Upper lobe of left lung (tissue), 6 donors: ENCODE measurements at regions not wholly inside any gene's neighbourhood (a gene's known extent, or its start where the extent isn't known, plus 50 kb on each side); places are given as distances from the start of the nearest gene placed in this dataset.

Source experiments
- ATAC-seq, 2 donors: fragments of 200-7000 bp; cut with Tn5 transposase; one replicate each; pipeline ENCODE4 v1.9.1; 2022; ENCODE audit warnings: mild to moderate bottlenecking in 2 of 2, moderate library complexity in 2 of 2; ENCODE audit not compliant: low FRiP score in 2 of 2
- DNase-seq, 2 donors: peaks; one replicate each; pipeline ENCODE4 v3.0.0-alpha.2; 2019 to 2020
- H3K27ac ChIP-seq, 4 donors: fragments of 200-600 bp; sonication (generic); one replicate each; pipeline ENCODE4 v1.5.1; 2016 to 2019
- H3K27me3 ChIP-seq, 4 donors: fragments of 200-600 bp; sonication (generic); one replicate each; pipeline ENCODE4 v1.5.1; 2017 to 2019
- H3K36me3 ChIP-seq, 4 donors: fragments of 200-600 bp; sonication (generic); one replicate each; pipeline ENCODE4 v1.5.1; 2016 to 2019
- H3K4me1 ChIP-seq, 4 donors: fragments of 200-600 bp; sonication (generic); one replicate each; pipeline ENCODE4 v1.5.1; 2018 to 2019
- H3K4me3 ChIP-seq, 4 donors: fragments of 200-600 bp; sonication (generic); one replicate each; pipeline ENCODE4 v1.5.1; 2017 to 2019; ENCODE audit warnings: mild to moderate bottlenecking in 2 of 4, moderate library complexity in 1 of 4
- H3K9me3 ChIP-seq, 4 donors: fragments of 200-600 bp; sonication (generic); one replicate each; pipeline ENCODE4 v1.5.1; 2018 to 2019
- EP300 ChIP-seq, 4 donors: sonication (generic); formaldehyde crosslinking; IDR thresholded peaks; one replicate each; pipeline ENCODE4 v1.5.1; 2017; ENCODE audit warnings: antibody characterized with exemption in 4 of 4, control low read depth in 2 of 4
- POLR2A ChIP-seq, 4 donors: fragments of 450-650 bp; IDR thresholded peaks; one replicate each; pipeline ENCODE4 v1.5.1; 2016 to 2017; ENCODE audit warnings: antibody characterized with exemption in 4 of 4, mild to moderate bottlenecking in 2 of 4
- POLR2AphosphoS5 ChIP-seq, 2 donors: sonication (generic); formaldehyde crosslinking; IDR thresholded peaks; one replicate each; pipeline ENCODE4 v1.5.1; 2017; ENCODE audit warnings: antibody characterized with exemption in 2 of 2
- WGBS, 2 donors: methylation state at CpG; one replicate each; pipeline ENCODE4 v1.1.5; 2017 to 2018; 5-methylcytosine and 5-hydroxymethylcytosine counted together
- TF ChIP-seq, protein P1 (sequence below), 6 experiments: fragments of 450-650 bp in 4 of 6; fragments of 200-600 bp in 2 of 6; sonication (generic) in 2 of 6; IDR thresholded peaks; one replicate each; pipeline ENCODE4 v1.5.1; 2016 to 2019; ENCODE audit warnings: antibody characterized with exemption in 6 of 6
- donor health status: DM: no; HTN: no; CAD: no; lungs with moderate emphysema.
- donor health status: DM: no; HTN: yes; CAD: no; lungs with severe emphysema.

- no peak overlapping the region for H3K4me3 ChIP-seq
- no peaks in the 10 kb centered on the region for H3K27me3 ChIP-seq
- no peak for TF ChIP-seq EP300 (IDR thresholded peaks at IDR 0.05)
- no peak for TF ChIP-seq POLR2A (IDR thresholded peaks at IDR 0.05)
- TF ChIP-seq, protein P1, sequence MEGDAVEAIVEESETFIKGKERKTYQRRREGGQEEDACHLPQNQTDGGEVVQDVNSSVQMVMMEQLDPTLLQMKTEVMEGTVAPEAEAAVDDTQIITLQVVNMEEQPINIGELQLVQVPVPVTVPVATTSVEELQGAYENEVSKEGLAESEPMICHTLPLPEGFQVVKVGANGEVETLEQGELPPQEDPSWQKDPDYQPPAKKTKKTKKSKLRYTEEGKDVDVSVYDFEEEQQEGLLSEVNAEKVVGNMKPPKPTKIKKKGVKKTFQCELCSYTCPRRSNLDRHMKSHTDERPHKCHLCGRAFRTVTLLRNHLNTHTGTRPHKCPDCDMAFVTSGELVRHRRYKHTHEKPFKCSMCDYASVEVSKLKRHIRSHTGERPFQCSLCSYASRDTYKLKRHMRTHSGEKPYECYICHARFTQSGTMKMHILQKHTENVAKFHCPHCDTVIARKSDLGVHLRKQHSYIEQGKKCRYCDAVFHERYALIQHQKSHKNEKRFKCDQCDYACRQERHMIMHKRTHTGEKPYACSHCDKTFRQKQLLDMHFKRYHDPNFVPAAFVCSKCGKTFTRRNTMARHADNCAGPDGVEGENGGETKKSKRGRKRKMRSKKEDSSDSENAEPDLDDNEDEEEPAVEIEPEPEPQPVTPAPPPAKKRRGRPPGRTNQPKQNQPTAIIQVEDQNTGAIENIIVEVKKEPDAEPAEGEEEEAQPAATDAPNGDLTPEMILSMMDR (IDR thresholded peaks at IDR 0.05): no peak
- no peak for TF ChIP-seq POLR2AphosphoS5 (IDR thresholded peaks at IDR 0.05)
- no peak for ATAC-seq
- H3K9me3 ChIP-seq: no peaks in the 10 kb centered on the region
- no peaks in the 10 kb centered on the region for H3K36me3 ChIP-seq
- H3K4me1 ChIP-seq: no peaks in the 10 kb centered on the region
- WGBS, 2 donors: 55 to 57% methylated on average over 5 of the region's 5 CpGs
- no peak overlapping the region for H3K27ac ChIP-seq
- no peak for DNase-seq
Measured at GRCh38 chr18:60469387-60470100, 97.0 kb upstream of the MC4R start.

DNA sequence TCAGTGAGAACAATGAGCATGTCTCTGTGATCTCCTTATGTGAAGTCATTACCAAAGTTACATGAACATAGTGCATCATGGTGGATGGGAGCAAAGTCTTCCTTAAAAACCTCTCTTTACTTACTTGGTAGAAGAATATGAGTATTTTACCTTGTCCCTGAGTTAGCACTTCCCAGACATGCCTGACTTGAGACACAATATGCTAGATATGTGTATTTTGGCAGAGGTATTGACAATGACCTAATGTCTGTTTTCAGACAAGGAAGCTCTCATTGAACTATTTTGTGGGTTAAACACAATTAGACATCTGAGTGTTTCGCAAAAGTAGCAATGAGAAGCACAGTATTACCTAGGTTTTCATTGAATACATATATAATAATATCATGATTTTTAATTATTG, 99.1 kb upstream of the MC4R start:
- Histone ChIP-seq H3K27me3 (no peaks in the 10 kb centered on the region), H3K4me3 (no peak overlapping the region), H3K9me3 (no peaks in the 10 kb centered on the region), H3K4me1 (no peaks in the 10 kb centered on the region), H3K27ac (no peak overlapping the region), H3K36me3 (no peaks in the 10 kb centered on the region)
- DNase-seq: no peak
- 93% methylated on average over 1 of the region's 1 CpG for WGBS, 2 donors
- TF ChIP-seq POLR2A (IDR thresholded peaks at IDR 0.05): no peak
- TF ChIP-seq EP300 (IDR thresholded peaks at IDR 0.05): no peak
- TF ChIP-seq, protein P1 (IDR thresholded peaks at IDR 0.05): no peak
- no peak for TF ChIP-seq POLR2AphosphoS5 (IDR thresholded peaks at IDR 0.05)
- ATAC-seq: no peak

DNA sequence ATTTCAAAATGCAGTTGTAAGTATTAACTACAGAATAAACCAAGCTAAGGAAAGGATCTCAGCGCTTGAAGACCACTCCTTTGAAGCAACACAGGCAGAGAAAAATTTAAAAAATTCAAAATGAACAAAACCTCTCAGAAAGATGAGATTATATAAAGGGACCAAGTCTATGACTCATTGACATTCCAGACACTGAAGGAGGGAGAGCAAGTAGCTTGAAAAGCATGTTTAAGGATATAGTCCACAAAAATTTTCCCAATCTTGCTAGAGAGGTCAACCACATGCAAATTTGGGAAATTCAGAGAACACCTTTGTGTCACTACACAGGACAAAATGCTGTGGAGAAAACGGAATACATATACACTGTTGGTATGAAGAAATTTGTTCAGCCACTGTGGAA, 112.6 kb upstream of the MC4R start:
- 76 to 80% methylated on average over 2 of the region's 2 CpGs for WGBS, 2 donors

DNA sequence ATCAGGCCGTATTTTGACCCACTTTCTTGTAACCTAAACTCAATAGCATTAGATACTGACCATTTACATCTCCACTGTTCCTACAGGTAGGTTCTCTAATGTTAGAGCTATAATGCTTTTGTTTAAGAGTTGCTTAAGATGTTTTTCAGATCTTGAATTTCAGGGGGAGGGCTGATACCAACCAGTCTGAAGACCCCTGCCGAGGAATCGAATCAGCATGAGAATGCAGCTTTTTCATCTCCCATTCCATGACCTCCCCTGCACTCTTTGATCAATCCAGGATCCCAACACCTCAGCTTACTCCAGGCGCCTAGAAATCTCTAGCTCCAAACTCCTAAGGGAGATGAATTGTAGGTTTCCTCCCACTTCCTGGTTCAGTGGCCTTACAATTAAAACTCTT, 120.5 kb upstream of the MC4R start:
- ATAC-seq: no peak
- H3K36me3 ChIP-seq: no peaks in the 10 kb centered on the region
- H3K4me3 ChIP-seq: no peak overlapping the region
- H3K27ac ChIP-seq: no peak overlapping the region
- H3K27me3 ChIP-seq: no peaks in the 10 kb centered on the region
- no peak for DNase-seq
- H3K9me3 ChIP-seq: no peaks in the 10 kb centered on the region
- TF ChIP-seq POLR2AphosphoS5 (IDR thresholded peaks at IDR 0.05) (no peak), EP300 (IDR thresholded peaks at IDR 0.05) (no peak)
- TF ChIP-seq, protein P1 (IDR thresholded peaks at IDR 0.05): no peak
- no peaks in the 10 kb centered on the region for H3K4me1 ChIP-seq
- WGBS, 2 donors: 57 to 61% methylated on average over 4 of the region's 4 CpGs

More for the DNA sequence above, 112.6 kb upstream of the MC4R start:
- no peak for DNase-seq
- ATAC-seq: no peak
- Histone ChIP-seq H3K27me3 (no peaks in the 10 kb centered on the region), H3K4me3 (no peak overlapping the region), H3K27ac (no peak overlapping the region), H3K9me3 (no peaks in the 10 kb centered on the region), H3K4me1 (no peaks in the 10 kb centered on the region), H3K36me3 (no peaks in the 10 kb centered on the region)
- TF ChIP-seq POLR2AphosphoS5 (IDR thresholded peaks at IDR 0.05): no peak
- no peak for TF ChIP-seq POLR2A (IDR thresholded peaks at IDR 0.05)
- TF ChIP-seq, protein P1 (IDR thresholded peaks at IDR 0.05): no peak
- no peak for TF ChIP-seq EP300 (IDR thresholded peaks at IDR 0.05)

DNA sequence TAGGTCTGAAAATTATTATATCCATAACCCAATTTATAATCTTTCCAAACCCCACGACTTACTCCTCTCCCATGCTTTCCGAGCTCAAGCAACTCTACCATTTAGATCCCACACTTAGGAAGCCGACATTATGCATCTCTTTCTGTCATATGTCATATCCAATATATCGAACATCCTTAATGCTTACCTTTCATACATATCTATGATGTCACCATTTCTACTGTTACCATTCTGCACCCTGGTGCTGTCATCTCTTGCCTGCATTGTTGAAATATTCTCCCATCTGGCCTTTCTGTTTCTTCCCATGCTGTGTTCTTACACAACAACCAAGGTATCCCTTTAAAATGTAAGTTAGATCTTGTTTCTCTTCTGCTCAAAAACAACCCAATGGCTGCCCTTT, 127.1 kb upstream of the MC4R start:
- no peaks in the 10 kb centered on the region for H3K27me3 ChIP-seq
- DNase-seq: no peak
- no peaks in the 10 kb centered on the region for H3K4me1 ChIP-seq
- no peak overlapping the region for H3K27ac ChIP-seq
- H3K4me3 ChIP-seq: no peak overlapping the region
- TF ChIP-seq, protein P1 (IDR thresholded peaks at IDR 0.05): no peak
- TF ChIP-seq POLR2A (IDR thresholded peaks at IDR 0.05) (no peak), POLR2AphosphoS5 (IDR thresholded peaks at IDR 0.05) (no peak)
- no peak for ATAC-seq
- H3K36me3 ChIP-seq: no peaks in the 10 kb centered on the region
- no peaks in the 10 kb centered on the region for H3K9me3 ChIP-seq
- WGBS, 2 donors: 88 to 94% methylated on average over 4 of the region's 4 CpGs
